SU-DHL-6 (cell line): ENCODE measurements at regions not wholly inside any gene's neighbourhood (a gene's known extent, or its start where the extent isn't known, plus 50 kb on each side); places are given as distances from the start of the nearest gene placed in this dataset.

ENCODE experiments used
- CTCF ChIP-seq: fragments of 200-600 bp; sonication (generic); IDR thresholded peaks from one replicate; pipeline ENCODE4 v1.5.1; 2017; ENCODE audit warnings: antibody characterized with exemption, mild to moderate bottlenecking, low read length, moderate library complexity; ENCODE audit not compliant: insufficient read depth, poor library complexity, severe bottlenecking
- EZH2phosphoT487 ChIP-seq: fragments of 200-600 bp; sonication (generic), shearing (Covaris generic); conservative IDR thresholded peaks from 2 replicates; pipeline ENCODE4 v1.6.1; 2018; ENCODE audit warnings: mild to moderate bottlenecking, antibody characterized with exemption, low read length, moderate library complexity, mixed read lengths

GRCh38 chr20:17859002-17859615 is 109.5 kb downstream of the SNX5 start:
- TF ChIP-seq CTCF: no peak
- TF ChIP-seq EZH2phosphoT487: no peak
